GM12892 (cell line): ENCODE measurements at regions not wholly inside any gene's neighbourhood (a gene's known extent, or its start where the extent isn't known, plus 50 kb on each side); places are given as distances from the start of the nearest gene placed in this dataset.
"Not testable (repeated sequence)": the region's sequence is repeated elsewhere in the genome, so short reads cannot be mapped to it uniquely, and the experiment has no call there.

ENCODE experiments used
- POLR2A ChIP-seq: IDR thresholded peaks from 2 replicates; pipeline ENCODE4 v1.6.1; 2011; ENCODE audit warnings: low read depth, low read length, control low read depth
- POLR2AphosphoS5 ChIP-seq: IDR thresholded peaks from 2 replicates; pipeline ENCODE4 v1.6.1; 2011; ENCODE audit warnings: low read depth, low read length, control low read depth

DNA sequence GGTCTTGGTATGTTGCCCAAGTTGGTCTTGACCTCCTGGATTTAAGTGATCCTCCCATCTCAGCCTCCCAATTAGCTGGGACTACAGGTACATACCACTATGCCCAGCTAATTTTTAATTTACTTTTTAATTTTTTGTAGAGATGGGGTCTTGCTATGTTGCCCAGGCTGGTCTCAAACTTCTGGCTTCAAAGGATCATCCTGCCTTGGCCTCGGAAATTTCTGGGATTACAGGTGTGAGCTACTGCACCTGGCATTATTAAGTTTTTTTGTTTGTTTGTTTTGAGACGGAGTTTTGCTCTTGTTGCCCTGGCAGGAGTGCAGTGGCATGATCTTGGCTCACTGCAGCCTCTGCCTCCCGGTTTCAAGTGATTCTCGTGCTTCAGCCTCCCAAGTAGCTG lies 195.7 kb upstream of the HAAO start:
- not testable (repeated sequence) for TF ChIP-seq POLR2AphosphoS5, POLR2A
